OCI-LY7 (cell line): ENCODE measurements at regions not wholly inside any gene's neighbourhood (a gene's known extent, or its start where the extent isn't known, plus 50 kb on each side); places are given as distances from the start of the nearest gene placed in this dataset.

Source experiments
- CTCF ChIP-seq: fragments of 200-600 bp; sonication (generic); conservative IDR thresholded peaks from 2 replicates; pipeline ENCODE4 v1.5.1; 2014; ENCODE audit warnings: mild to moderate bottlenecking, antibody characterized with exemption, low read length, moderate library complexity, mixed read lengths
- EZH2phosphoT487 ChIP-seq: fragments of 200-600 bp; sonication (generic); IDR thresholded peaks from 2 replicates; pipeline ENCODE4 v1.6.1; 2018; ENCODE audit warnings: low read depth, borderline replicate concordance, mild to moderate bottlenecking, mixed run types, antibody characterized with exemption, low read length, moderate library complexity, mixed read lengths

- TF ChIP-seq CTCF (no peak), EZH2phosphoT487 (no peak)
These were observed 167.8 kb downstream of the GPAT3 start for GRCh38 chr4:83703752-83704151.
